ENCODE measurements at regions not wholly inside any gene's neighbourhood (a gene's known extent, or its start where the extent isn't known, plus 50 kb on each side); places are given as distances from the start of the nearest gene placed in this dataset.

DNA sequence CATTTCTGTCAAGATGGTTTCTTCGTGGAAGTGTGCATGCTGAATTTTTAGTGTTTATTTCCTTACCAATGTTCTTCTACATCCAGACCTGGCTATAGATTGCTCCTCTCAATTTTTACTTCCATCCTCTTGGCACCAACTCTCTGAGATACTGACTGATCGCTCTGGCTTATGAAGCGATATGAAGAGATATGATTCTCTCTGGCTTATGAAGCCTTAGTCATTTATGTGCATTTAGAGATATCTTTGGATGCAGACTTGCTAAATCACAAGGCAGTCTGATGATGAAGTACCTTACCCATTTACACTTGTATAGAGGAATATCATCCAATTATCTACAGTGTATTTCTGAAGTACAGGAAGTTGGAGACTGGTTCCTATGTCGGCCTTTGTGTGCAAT, 295.4 kb upstream of the STXBP5 start:
- H3K9me3 ChIP-seq (ENCODE audit: control insufficient read depth in 4 of 4, insufficient read depth in 3 of 4, low read length in 3 of 4) = no peaks in the 10 kb centered on the region
- no peaks in the 10 kb centered on the region for H3K27me3 ChIP-seq (ENCODE audit: control insufficient read depth in 3 of 3, insufficient read depth in 3 of 3, low read length in 2 of 3)
- ATAC-seq (ENCODE audit: insufficient read depth, low FRiP score) = no peak

DNA sequence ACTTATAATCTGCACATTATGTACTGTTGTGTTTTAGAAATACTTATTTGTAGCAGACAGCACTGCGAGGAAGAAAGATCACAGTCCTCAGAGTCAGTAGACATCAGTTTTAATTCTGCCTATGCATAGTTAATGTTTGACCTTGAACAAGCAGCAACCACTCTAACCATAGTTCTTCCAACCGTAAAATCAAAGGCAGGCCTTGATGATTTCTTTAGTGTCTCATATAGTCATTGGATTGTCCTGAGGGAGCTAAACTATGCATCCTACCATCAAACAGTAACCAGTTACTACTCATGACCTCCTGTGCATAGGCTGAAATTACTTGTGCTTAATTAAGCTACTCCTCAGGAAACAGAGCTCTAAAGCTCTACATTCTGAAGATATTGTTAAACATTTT, 294.8 kb upstream of the STXBP5 start:
- DNase-seq = no peak
- Histone ChIP-seq H3K4me3 (no peak overlapping the region), H3K27me3 (ENCODE audit: control insufficient read depth in 3 of 3, insufficient read depth in 3 of 3, low read length in 2 of 3) (no peaks in the 10 kb centered on the region), H3K36me3 (ENCODE audit: control insufficient read depth in 4 of 4, insufficient read depth in 4 of 4, low read length in 4 of 4) (no peaks in the 10 kb centered on the region), H3K9me3 (ENCODE audit: control insufficient read depth in 4 of 4, insufficient read depth in 3 of 4, low read length in 3 of 4) (no peaks in the 10 kb centered on the region), H3K27ac (ENCODE audit: low read depth in 1 of 2, low read length in 1 of 2) (no peak overlapping the region), H3K4me1 (ENCODE audit: control insufficient read depth in 5 of 5, insufficient read depth in 5 of 5, low read length in 5 of 5) (peaks cover 2 to 26% (median 5%) of the 10 kb centered on the region in 5 donors), H3K9ac (ENCODE audit: insufficient read depth in 1 of 2, low read length in 2 of 2) (no peak overlapping the region)
- WGBS, 2 donors = 87 to 93% methylated on average over 2 of the region's 2 CpGs
- ATAC-seq (ENCODE audit: insufficient read depth, low FRiP score) = no peak
- TF ChIP-seq, protein P1, sequence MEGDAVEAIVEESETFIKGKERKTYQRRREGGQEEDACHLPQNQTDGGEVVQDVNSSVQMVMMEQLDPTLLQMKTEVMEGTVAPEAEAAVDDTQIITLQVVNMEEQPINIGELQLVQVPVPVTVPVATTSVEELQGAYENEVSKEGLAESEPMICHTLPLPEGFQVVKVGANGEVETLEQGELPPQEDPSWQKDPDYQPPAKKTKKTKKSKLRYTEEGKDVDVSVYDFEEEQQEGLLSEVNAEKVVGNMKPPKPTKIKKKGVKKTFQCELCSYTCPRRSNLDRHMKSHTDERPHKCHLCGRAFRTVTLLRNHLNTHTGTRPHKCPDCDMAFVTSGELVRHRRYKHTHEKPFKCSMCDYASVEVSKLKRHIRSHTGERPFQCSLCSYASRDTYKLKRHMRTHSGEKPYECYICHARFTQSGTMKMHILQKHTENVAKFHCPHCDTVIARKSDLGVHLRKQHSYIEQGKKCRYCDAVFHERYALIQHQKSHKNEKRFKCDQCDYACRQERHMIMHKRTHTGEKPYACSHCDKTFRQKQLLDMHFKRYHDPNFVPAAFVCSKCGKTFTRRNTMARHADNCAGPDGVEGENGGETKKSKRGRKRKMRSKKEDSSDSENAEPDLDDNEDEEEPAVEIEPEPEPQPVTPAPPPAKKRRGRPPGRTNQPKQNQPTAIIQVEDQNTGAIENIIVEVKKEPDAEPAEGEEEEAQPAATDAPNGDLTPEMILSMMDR (IDR thresholded peaks at IDR 0.05; ENCODE audit: control extremely low read depth, extremely low read depth) = no peak

More for the DNA sequence above, 295.4 kb upstream of the STXBP5 start:
- Histone ChIP-seq H3K27ac (ENCODE audit: low read depth in 1 of 2, low read length in 1 of 2) (no peak overlapping the region), H3K9ac (ENCODE audit: insufficient read depth in 1 of 2, low read length in 2 of 2) (no peak overlapping the region), H3K4me1 (ENCODE audit: control insufficient read depth in 5 of 5, insufficient read depth in 5 of 5, low read length in 5 of 5) (peaks cover 0 to 26% (median under 1%) of the 10 kb centered on the region in 5 donors), H3K4me3 (no peak overlapping the region), H3K36me3 (ENCODE audit: control insufficient read depth in 4 of 4, insufficient read depth in 4 of 4, low read length in 4 of 4) (no peaks in the 10 kb centered on the region)
- WGBS, 2 donors = 89 to 93% methylated on average over 4 of the region's 4 CpGs
- TF ChIP-seq, protein P1 (IDR thresholded peaks at IDR 0.05; ENCODE audit: control extremely low read depth, extremely low read depth) = no peak
- no peak for DNase-seq

DNA sequence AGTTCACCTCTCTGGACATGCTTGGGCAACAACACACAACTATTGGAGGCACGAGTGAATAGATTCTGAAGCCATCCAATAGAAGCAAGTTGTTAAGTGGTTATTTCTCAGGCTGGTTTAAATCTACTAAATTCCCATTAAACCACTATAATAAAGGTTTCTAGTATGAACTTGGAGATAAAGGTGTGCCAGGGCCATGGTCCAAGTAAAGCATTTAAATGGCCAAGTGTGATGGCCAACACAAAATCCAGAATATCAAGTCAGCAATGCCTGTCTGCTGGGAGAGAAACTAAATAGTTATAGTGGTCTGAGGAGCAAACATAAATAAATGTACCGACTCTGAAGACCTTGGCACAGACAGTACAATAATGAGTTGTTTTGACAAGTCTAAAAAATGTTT, 294.3 kb upstream of the STXBP5 start:
- Histone ChIP-seq H3K4me3 (no peak overlapping the region), H3K27ac (ENCODE audit: low read depth in 1 of 2, low read length in 1 of 2) (no peak overlapping the region), H3K4me1 (ENCODE audit: control insufficient read depth in 5 of 5, insufficient read depth in 5 of 5, low read length in 5 of 5) (peaks cover 3 to 27% (median 6%) of the 10 kb centered on the region in 5 donors), H3K9me3 (ENCODE audit: control insufficient read depth in 4 of 4, insufficient read depth in 3 of 4, low read length in 3 of 4) (no peaks in the 10 kb centered on the region), H3K36me3 (ENCODE audit: control insufficient read depth in 4 of 4, insufficient read depth in 4 of 4, low read length in 4 of 4) (no peaks in the 10 kb centered on the region), H3K27me3 (ENCODE audit: control insufficient read depth in 3 of 3, insufficient read depth in 3 of 3, low read length in 2 of 3) (no peaks in the 10 kb centered on the region), H3K9ac (ENCODE audit: insufficient read depth in 1 of 2, low read length in 2 of 2) (no peak overlapping the region)
- TF ChIP-seq, protein P1 (IDR thresholded peaks at IDR 0.05; ENCODE audit: control extremely low read depth, extremely low read depth) = no peak
- WGBS, 2 donors = 61 to 83% methylated on average over 2 of the region's 2 CpGs
- DNase-seq (no peak), ATAC-seq (ENCODE audit: insufficient read depth, low FRiP score) (no peak)

DNA sequence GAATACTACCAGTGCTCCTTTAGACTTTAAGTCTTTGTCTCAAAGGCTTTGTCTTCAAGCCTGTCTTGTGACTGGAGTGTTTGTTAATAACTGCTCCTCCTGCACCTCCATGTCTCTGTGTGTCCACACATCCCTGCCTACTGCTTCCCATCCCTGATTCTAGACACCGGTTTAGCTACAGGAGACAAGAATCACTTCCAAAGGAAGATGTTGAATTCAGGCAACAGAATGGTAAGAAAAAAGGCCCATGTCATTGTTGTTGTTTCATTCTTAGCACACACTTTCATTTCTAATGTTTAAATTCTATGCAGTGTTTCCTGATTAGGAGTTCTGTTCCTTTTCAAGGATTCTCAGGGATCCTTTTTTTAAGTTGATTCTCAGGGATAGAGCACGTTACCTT, 293.6 kb upstream of the STXBP5 start:
- no peak overlapping the region for H3K9ac ChIP-seq (ENCODE audit: insufficient read depth in 1 of 2, low read length in 2 of 2)
- DNase-seq (no peak), ATAC-seq (ENCODE audit: insufficient read depth, low FRiP score) (no peak)
- 92 to 93% methylated on average over 2 of the region's 2 CpGs for WGBS, 2 donors
- no peak overlapping the region for H3K27ac ChIP-seq (ENCODE audit: low read depth in 1 of 2, low read length in 1 of 2)
- TF ChIP-seq, protein P1 (IDR thresholded peaks at IDR 0.05; ENCODE audit: control extremely low read depth, extremely low read depth) = no peak
- H3K9me3 ChIP-seq (ENCODE audit: control insufficient read depth in 4 of 4, insufficient read depth in 3 of 4, low read length in 3 of 4) = no peaks in the 10 kb centered on the region
- H3K4me1 ChIP-seq (ENCODE audit: control insufficient read depth in 5 of 5, insufficient read depth in 5 of 5, low read length in 5 of 5) = peaks cover 3 to 22% (median 6%) of the 10 kb centered on the region in 5 donors
- no peak overlapping the region for H3K4me3 ChIP-seq
- no peaks in the 10 kb centered on the region for H3K36me3 ChIP-seq (ENCODE audit: control insufficient read depth in 4 of 4, insufficient read depth in 4 of 4, low read length in 4 of 4)
- no peaks in the 10 kb centered on the region for H3K27me3 ChIP-seq (ENCODE audit: control insufficient read depth in 3 of 3, insufficient read depth in 3 of 3, low read length in 2 of 3)

Measured in lung (tissue), 11 donors.